ENCODE measurements at regions not wholly inside any gene's neighbourhood (a gene's known extent, or its start where the extent isn't known, plus 50 kb on each side); places are given as distances from the start of the nearest gene placed in this dataset.

DNA sequence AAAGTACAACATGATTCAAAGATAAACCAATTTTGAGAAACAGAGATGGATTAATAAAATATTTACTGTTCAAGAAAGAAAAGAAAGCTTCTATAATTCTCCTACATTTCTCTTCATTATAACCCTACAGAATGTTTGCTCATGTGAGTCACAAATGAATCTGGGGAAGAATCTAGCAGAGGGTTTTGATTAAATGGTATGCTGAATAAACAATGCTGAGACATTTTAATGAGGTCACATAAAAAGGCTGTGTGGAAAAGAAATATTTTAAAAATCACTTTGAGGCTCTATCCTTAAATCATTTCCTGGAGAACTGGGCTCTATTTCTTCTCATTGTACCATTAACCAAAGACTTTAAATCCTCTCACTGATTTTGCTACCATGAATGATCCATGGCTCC lies 727.7 kb downstream of the NTRK3 start:
- DNase-seq: peak; percentile 26

DNA sequence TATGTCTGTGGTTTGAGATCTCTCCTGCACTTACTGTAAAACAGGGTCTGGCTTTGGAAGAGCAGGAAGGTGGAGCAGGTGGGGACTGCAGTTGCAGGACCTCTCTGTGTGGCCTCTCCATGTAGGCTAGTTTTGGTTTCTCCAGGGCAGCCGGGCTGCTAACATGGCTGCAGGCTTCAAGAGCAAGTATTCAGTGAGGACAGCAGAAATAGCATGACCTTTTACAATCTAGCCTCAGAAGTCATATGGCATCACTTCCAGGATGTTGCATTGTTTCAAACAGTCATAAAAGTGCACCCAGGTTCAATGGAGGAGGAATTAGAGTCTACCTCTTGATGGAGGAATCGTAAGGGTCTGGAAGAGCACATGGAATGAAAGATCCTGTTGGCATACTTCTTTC lies 728.7 kb downstream of the NTRK3 start:
- no peak for DNase-seq

DNA sequence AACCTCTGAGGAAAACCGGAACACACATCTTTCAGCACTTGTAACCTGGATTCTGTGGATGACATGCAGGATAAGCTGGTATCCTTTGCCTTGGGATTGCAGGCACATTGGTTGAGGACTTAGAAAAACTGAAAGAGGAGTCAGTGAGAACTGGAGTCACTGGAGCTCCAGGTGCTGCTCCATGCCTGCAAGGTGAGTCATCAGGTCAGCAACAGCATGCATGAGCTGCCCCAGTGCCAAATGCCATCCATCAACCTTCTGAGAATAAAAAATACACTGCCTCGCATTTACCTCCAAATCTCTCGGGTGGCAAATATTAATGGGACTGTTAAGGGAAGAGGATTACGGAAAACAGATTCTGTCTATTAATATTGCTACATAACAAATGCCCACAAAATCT lies 729.1 kb downstream of the NTRK3 start:
- DNase-seq: no peak

DNA sequence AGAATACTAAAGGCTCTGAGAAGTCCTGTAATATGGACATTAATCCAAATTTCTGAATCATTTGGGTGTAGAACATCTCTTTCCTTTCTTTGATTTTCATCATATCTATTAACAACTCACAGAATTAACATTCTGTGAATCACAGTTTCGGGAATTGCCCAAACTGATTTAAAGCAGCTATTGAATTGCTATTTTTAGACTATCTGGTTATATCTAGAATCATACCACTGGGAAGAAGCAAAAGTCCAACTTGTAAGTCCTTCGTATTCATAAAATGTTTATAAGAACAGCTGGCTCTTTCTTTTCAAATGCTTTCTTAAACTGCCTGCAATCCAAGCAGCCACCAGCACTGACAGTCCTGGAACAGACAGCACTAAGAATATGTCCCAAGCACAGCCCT lies 733.0 kb downstream of the NTRK3 start:
- DNase-seq: no peak

DNA sequence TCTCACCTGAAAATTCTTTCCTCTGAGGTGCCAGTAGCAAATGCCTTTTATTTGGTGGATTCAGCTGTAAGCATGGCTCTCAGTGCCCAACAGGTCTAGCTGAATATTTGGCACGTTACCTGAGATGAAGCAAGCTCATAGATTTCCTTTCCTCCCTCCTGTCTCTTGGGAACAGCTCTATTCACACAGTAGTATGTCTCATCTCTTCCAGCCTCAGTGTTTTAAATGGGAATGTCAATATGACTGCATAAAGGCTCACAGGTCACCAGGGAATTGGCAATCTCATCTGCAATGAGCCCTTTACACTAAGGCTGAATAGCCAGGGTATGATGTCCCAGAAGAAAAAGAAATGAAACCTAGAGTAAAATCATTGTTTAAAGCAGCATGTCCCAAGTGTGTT lies 733.5 kb downstream of the NTRK3 start:
- no peak for DNase-seq

DNA sequence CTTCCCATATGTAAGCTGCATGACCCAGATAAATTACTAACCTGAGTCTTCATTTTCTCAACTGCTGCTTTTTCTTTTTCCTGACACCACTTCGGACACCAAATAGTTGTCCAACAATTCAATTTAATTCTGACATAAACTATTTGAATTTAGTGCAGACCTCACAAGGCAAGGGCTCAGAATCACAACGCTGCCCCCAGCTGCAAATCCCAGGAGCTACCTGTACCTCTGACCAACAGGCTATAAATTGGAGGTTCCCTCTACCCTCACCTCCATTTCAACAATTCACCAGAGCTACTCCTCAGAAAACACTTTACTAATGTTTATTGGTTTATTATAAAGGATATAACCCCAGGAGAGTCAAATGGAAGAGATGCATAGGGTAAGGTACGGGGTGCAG lies 737.6 kb downstream of the NTRK3 start:
- DNase-seq: no peak

DNA sequence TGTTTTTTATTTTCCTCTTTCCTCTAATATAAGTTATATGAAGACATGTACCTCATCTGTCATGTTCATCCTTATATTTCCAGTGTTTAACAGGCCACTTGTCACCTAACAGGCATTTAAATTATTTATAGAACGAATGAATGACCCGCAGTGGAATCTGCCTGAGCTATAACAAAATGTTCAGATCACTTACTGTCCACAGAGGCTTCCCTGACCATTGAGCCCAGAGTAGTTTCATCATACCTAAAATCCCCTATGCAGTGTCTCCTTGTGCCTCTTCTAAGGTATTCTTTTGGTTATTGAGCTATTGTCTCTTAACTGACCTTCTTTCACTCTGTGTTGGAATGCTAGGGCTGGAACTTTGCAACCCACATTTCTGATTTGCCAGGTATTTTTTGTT lies 748.5 kb downstream of the NTRK3 start:
- no peak for DNase-seq

DNA sequence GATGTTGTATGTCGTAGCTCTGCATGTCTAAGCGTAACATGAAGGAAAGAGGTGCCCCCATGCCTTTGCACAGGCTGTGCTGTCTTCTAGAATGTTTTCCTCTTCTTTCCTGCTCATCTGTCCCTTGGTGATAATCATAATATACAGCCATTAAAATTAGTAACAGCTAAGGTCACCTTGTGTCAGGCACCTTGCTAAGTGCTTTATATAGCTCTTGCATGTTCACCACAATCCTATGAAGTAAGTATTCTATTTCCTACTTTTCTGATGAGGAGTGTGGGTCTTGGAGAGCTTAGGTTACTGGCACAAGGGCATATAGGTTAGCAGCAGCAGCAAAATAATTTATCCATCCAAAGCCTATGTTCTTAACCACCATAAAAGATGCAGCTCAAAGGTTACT lies 754.4 kb downstream of the NTRK3 start:
- DNase-seq: no peak

DNA sequence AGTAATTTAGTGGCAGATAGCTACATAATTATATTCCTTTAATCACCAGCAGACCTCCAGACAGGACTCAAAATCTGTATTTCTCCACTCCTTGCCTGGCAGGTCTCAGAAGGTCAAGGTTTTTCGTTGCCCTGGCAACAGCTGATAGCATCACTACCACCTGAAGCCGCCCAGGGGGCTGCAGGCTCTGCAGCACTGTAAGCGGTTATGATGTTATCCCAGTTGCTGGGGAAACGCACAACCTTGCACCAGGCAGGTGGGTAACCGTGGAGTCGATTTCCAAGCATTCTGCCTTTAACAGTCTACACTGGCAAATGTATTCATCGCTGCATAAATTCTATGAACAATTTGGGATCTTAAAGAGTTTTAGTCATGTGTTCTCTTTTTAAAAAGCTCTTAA lies 756.3 kb downstream of the NTRK3 start:
- no peak for DNase-seq

DNA sequence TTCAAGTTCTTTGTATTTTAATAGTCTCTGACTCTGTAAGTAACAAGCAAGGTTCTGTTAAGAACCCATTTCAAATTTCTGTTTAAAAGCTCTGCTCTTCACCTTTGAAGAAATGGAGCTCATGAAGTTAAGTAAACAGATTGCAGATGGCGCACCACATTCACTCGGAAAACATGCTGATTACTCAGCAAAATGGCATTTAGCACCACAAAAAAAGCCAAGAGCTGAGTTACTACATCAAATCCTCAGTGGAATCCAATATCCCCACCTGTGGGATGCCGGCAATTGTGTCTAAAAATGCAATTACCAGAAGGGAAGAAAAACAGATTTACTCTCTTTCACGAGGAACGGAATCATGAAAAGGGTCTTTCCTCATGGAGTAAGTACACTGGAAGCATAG lies 758.0 kb downstream of the NTRK3 start:
- DNase-seq: no peak

DNA sequence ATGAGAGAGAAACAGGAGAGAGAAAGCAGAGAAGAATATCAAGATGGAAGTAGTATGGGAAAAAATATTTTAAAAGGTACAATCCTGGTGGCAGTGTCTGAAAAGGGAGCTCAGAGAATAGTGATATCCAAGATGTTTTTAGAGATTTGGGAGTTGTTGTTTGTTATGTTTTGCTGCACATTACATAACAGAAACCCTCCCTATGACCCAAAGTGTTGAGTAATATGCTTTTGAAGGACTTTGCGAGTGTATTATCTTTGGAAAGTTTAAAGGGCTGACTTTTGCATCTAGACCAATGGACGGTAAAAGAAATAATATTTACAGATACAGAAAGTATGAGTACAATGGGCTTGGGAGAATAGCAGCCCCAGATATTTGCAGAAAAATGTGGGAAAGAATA lies 759.7 kb downstream of the NTRK3 start:
- DNase-seq: no peak

DNA sequence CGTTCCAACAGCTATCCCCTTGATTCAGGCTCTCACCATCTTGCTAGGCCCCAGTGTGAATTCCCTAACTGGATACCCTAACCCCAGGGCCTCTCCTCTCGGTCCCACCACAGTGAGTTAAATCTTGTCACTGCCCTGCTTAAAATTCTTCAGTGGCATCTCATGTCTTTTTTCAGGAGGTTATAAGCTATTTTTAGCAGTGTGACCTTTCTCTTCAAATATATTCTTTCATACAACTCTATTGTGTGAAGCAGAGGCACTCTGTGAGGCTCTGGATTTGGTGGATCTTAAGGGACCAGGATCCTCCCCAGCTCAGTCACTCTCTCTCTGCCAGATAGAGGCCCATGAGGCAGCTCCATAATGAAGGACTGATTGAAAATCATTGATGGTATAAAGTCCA lies 760.4 kb downstream of the NTRK3 start:
- DNase-seq: no peak

DNA sequence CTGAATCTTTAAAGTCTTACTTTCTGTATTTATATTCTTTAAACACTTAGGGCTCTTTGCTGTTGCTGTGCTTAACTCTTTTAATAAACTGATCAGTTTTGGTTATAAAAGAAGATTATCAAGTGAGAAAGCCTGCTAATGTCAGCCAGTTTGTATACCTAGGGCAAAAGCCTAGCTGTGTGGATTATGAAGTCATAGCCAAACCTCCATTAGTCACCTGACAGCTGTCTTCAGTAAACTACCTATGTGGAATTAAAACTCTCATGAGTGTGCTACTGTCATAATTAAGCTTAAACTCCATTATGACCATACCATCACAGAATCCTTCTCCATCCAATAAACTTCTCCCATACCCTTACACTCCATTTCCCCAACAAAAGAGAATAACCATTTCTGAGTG lies 762.7 kb downstream of the NTRK3 start:
- no peak for DNase-seq

DNA sequence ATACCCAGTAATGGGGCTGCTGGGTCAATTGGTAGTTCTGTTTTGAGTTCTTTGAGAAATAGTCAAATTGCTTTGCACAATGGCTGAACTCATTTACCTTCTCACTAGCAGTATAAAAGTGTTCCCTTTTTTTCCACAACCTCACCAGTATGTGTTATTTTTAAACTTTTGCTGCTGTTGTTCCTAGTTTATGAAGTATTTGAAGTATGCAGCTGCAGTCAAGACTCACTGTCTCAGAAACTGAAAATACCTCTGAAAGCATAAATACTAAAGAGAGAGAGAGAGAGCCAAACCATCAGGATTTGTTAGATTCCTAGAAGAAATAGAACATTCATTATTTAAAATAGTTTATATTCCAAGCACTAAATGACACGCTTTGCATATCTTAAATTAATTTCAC lies 764.2 kb downstream of the NTRK3 start:
- DNase-seq: no peak

DNA sequence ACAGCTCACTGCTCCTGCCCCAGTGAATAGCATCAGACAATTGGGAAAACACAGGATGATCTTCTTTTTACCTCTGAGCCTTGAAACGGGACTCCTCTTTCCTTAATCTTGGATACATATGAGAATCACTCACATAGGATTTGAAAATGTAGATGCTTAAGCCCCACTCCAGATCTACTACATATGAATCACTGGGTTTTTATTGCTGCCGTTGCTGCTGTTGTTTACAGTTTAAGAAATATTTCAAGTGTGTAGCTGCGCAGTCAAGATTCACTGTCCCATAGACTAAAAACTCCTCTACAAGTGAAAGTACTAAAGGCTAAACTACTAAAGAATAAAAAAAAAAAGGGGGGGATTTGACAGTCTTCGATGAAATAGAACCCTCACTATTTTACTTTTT lies 765.9 kb downstream of the NTRK3 start:
- no peak for DNase-seq

DNA sequence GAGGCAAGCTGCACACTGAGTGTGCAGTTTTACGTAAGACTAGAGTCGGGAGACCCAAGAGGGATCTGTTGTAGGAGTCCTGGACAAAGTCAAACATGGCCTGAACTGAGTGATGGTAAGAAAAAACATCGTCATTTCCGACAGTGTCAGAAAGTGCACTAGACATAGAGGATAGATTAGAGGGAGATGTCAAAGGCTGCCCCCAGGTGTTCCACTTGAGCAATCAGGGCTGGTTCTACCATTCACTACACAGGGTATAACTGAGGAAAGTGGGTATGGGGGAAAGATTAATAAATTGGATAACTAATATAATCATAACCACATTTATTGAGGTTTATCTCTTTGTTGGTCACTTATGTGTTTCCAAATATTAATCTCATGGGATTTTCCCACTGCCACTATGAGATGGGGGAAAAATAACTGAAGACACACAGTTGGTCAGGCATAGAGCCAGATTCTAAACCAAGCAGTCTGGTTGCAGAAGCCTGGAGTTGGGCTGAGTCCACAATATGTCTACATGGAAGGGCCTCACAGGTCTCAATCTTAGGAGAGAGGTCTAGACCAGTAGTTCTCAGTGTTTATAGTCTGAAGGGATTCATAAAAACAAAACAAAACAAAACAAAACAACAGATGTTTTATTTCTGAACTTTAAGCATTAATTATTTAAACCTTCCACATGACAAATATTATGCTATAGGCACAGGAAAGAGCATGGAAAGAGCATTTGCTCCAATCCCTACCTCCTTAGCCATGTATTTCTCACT lies 766.5 kb downstream of the NTRK3 start:
- DNase-seq: no peak

DNA sequence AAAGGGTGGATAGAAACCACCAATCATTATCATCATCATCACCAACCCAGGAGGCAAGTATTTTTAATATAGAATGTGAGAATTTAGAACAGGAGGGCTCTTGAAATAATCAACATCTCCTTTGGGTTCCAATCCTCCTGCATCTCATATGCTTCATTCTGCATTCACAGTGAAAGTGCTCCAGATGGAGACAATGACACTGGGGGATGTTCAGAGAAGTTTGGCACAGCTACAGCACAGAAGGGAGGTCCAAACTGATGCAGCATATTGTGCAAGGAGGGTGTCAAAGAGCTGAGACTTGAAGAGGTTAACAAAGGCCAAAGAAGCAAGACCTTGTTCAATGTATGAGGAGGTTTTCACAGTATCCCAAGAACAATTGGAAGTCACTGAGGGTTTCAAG lies 767.1 kb downstream of the NTRK3 start:
- no peak for DNase-seq

DNA sequence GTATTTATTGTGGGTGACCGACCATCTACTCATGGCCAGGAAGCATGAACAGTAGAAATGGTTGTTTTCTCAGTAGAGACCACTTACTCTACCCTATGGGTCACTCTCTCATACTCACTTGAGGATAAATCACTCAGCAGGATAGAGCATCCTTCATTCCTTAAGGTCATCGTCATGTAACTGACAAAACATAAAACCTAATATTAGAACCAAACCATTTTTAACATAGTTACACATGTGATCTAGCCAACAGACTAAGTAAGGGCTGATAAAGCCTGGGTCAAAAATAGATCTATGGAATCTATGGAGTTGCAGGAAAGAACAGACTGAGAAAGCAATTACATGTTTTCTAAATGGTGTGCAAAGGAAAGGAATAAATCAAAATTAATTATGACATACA lies 769.1 kb downstream of the NTRK3 start:
- DNase-seq: no peak

DNA sequence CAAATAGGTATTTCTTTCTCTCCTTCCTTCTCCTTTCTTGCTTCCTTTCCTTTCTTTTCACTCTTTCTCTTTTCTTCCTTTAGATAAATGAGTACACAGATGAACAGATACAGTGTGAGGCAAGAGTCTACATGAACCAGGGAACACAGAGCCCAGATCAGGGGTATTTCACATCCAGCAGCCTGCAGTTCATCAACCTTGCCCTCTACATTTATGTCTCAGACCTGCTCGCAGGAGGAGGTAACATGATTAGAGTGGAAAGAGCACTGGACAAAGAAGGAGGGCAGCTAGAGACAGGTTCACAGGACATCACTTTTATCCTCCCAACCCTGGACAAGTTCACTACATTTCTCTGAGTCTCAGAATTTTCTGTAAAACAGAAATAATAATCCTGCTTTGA lies 773.1 kb downstream of the NTRK3 start:
- DNase-seq: no peak

DNA sequence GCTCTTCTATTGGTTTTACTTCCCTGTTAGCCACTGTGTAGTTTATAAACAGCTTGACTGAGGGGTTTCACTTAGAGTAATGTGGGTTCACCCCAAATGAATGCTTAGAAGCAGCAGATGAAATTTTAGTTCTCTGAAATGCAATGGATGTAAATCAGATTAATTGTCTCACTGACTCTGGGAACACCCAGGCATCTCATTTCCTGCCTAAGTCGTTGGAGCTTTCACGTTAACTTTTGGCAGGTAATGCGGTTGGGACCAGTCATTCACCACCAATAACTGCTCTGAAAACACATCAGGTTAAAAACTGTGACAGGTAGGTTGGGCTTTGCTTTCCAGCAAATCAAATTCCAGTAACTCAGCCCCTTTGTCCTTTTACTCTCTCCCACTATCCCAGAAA lies 775.4 kb downstream of the NTRK3 start:
- peak; percentile 41 for DNase-seq

DNA sequence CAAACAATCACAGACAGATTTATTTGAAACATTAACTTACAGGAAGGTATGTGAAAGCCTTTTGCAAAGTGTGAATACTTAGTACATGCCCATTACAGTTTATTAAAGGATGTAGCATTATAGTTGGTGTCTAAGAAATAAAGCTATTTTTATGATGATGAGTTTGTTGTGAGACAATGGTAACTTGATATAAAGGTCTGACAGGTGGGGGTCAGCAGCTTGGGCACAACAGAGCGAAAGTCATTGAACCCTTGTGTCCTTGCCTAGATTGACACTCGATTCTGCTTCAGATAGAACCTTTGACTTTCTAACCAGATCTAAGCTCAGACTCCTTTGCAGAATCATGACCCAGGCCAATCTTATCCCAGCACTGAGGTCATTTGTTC lies 777.9 kb downstream of the NTRK3 start:
- DNase-seq: no peak

DNA sequence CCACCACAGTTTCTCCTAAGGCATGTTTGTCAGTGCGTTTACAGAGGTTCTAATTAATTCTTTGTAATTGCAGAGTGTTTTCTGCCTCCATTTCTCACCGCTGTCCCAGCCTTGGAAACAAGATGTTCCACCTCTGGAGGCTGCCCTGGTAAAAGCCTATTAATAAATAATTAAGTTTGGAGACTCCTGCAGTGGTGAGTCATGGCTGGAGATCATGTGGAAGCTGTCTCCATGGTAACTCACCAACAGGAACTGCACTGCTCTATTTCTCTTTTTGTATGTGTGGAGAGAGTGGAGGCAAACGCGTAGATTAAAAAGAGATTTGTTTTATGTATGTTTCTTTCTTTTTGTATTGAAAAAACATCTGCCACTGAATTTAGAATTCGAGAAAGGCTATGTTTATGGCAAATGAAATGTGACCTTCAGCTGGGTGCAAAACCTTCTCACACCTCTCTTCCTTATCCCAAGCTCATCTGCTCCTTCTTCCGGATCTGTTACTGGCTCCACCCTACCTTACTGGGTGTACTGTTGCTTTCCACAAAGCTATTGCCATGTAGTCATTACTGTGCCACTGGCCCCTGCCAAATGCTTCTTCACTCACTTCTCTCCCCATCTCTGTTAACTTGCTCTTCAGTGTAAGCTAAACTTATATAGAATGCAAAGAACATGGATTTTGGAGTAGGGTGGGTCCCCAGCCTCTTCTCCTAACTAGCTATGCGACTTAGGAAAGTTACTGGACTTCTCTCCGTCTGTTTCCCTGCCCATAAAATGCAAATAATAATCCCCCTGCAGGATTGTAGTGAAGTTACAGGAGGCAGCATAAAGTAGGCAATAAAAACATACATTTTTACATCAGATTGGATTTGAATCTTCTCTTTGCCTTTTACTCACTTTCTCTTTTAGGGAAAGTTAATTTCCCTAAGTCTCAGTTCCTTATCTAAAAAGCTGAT lies 778.5 kb downstream of the NTRK3 start:
- DNase-seq: peak; percentile 75

DNA sequence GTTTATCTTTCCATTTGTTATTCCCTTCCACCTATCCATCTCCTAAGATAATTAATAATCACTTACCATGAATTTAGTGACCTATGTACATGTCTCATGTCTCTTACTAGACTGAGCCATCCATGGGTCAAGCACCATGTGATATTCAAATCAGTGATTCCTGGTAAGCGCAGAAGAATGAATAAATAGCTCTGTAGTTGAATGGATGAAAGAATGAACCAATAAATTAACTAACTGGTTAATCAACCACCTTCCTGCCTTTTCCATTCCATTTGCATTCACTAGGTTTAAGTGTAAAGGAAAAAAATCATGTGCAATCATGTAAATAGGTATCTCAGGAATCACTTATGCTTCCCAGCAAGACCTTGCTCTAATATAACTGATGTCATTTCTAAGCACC lies 779.5 kb downstream of the NTRK3 start:
- DNase-seq: no peak

DNA sequence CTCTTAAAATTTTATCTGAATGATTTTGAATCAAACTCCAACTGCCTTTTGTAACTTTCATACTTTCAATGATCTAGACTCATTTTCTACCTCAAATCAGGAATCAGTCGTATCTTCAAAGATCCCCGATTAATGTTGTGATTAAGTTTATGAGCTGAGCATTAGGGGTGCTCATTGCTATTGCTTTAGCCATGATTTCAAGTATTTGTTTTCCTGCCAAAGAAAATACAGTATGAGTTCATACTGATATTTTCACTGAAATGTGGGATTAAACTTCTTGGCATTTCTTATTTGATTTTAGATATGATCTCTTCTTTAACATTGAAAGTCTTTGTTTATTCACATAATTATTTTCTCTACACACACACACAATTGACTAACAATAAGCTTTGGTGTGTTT lies 785.6 kb downstream of the NTRK3 start:
- no peak for DNase-seq

Measured in left kidney (tissue), 1 donor.